HepG2 (cell line): ENCODE measurements at regions not wholly inside any gene's neighbourhood (a gene's known extent, or its start where the extent isn't known, plus 50 kb on each side); places are given as distances from the start of the nearest gene placed in this dataset.

Experiments used
- ATAC-seq: fragments of 200-7000 bp; cut with Tn5 transposase; 3 replicates; pipeline ENCODE4 v1.9.1; 2020; ENCODE audit warnings: mild to moderate bottlenecking, moderate library complexity
- BruUV-seq: library from RNA; stranded (reverse); fragments of 400-500 nt; replicated peaks from 2 replicates; lab custom pipeline; 2021; lab: Mats Ljungman, UMichigan
- CTCF ChIA-PET: fragments of 300-600 bp; formaldehyde crosslinking; extraction: SDS; loops from one replicate; lab custom pipeline; 2021; ENCODE audit warnings: low total read pairs, inconsistent platforms, low intra/inter-chr PET ratio; lab: Yijun Ruan, JAX
- POLR2A ChIA-PET: fragments of 350-600 bp; sonication (Branson Sonifier 250); formaldehyde crosslinking; loops from one replicate; lab custom pipeline; 2020; ENCODE audit warnings: antibody characterized with exemption, inconsistent platforms; lab: Yijun Ruan, JAX
- DNase-seq: peaks from one replicate; pipeline ENCODE4 v3.0.0-alpha.2; 2015; ENCODE audit warnings: low spot score
- FAIRE-seq: peaks from 3 replicates; lab custom pipeline; 2011; peaks lifted over from hg19 to GRCh38; lab: Jason Lieb, UNC
- H2AFZ ChIP-seq: one replicate; pipeline ENCODE4 v1.6.1; 2011; ENCODE audit warnings: low read length, inconsistent platforms
- H3K27ac ChIP-seq: fragments of 300-600 bp; 3 replicates; pipeline ENCODE4 v1.8.0; 2011; ENCODE audit warnings: mixed run types, mild to moderate bottlenecking, mixed read lengths, low read length, inconsistent platforms; ENCODE audit not compliant: insufficient read depth; ENCODE audit errors: extremely low read length
- H3K27me3 ChIP-seq, 2 experiments: fragments of 200-600 bp in 1 of 2; 2 replicates in 1 of 2; 3 replicates in 1 of 2; pipeline versions ENCODE4 v1.6.0 to v1.8.0; 2011; ENCODE audit warnings: low read length in 2 of 2, mild to moderate bottlenecking in 2 of 2, moderate library complexity in 2 of 2, inconsistent platforms in 1 of 2; ENCODE audit not compliant: insufficient read depth in 2 of 2, control insufficient read depth in 1 of 2
- H3K36me3 ChIP-seq, 2 experiments: fragments of 200-600 bp in 1 of 2; replicated peaks in 1 of 2; 2 replicates in 1 of 2; 3 replicates in 1 of 2; pipeline versions ENCODE4 v1.5.1 to v1.8.0; 2011; ENCODE audit warnings: low read length in 2 of 2, inconsistent platforms in 1 of 2; ENCODE audit not compliant: insufficient read depth in 2 of 2, control insufficient read depth in 1 of 2
- H3K4me1 ChIP-seq: 2 replicates; pipeline ENCODE4 v1.5.1; 2012; ENCODE audit warnings: low read length, inconsistent platforms; ENCODE audit not compliant: insufficient read depth
- H3K4me2 ChIP-seq: 2 replicates; pipeline ENCODE4 v1.6.0; 2011; ENCODE audit warnings: low read depth, low read length, inconsistent platforms
- H3K4me3 ChIP-seq, 3 experiments: fragments of 200-600 bp in 1 of 3; sonication (generic), shearing (Covaris generic) in 1 of 3; replicated peaks in 1 of 3; 2 replicates each; pipeline ENCODE4 v1.5.1; 2011 to 2016; ENCODE audit warnings: low read length in 3 of 3, inconsistent platforms in 2 of 3, low read depth in 2 of 3, mild to moderate bottlenecking in 2 of 3, control low read depth in 1 of 3, mixed read lengths in 1 of 3; ENCODE audit not compliant: insufficient read depth in 1 of 3
- H3K79me2 ChIP-seq: one replicate; pipeline ENCODE4 v1.6.1; 2011; ENCODE audit warnings: low read length, inconsistent platforms; ENCODE audit not compliant: insufficient read depth
- H3K9ac ChIP-seq: 2 replicates; pipeline ENCODE4 v1.6.0; 2011; ENCODE audit warnings: mild to moderate bottlenecking, low read depth, low read length, inconsistent platforms; ENCODE audit not compliant: insufficient read depth
- H3K9me3 ChIP-seq: 2 replicates; pipeline ENCODE4 v1.5.1; 2012; ENCODE audit warnings: mild to moderate bottlenecking, low read length
- H4K20me1 ChIP-seq: 2 replicates; pipeline ENCODE4 v1.6.0; 2011; ENCODE audit warnings: inconsistent platforms, mild to moderate bottlenecking, low read length, moderate library complexity; ENCODE audit not compliant: insufficient read depth
- ERF ChIP-seq: IDR thresholded peaks from 2 replicates; pipeline ENCODE4 v1.6.1; 2018; ENCODE audit warnings: missing biosample characterization, missing genetic modification reagents
- HNRNPUL1 ChIP-seq: fragments of 200-400 bp; formaldehyde crosslinking; IDR thresholded peaks from 2 replicates; pipeline ENCODE4 v1.6.1; 2017; ENCODE audit warnings: low read depth, mild to moderate bottlenecking, low read length, moderate library complexity
- KMT2B ChIP-seq: IDR thresholded peaks from 2 replicates; pipeline ENCODE4 v1.6.1; 2016; ENCODE audit warnings: missing genetic modification reagents, missing compliant biosample characterization
- MXI1 ChIP-seq: IDR thresholded peaks from 3 replicates; pipeline ENCODE4 v1.6.1; 2012; ENCODE audit warnings: low read depth, low read length, inconsistent platforms, borderline replicate concordance
- PCBP2 ChIP-seq: fragments of 200-400 bp; formaldehyde crosslinking; optimal IDR thresholded peaks from 2 replicates; pipeline ENCODE3; 2018; ENCODE audit warnings: low read length, low read depth; ENCODE audit not compliant: poor library complexity, severe bottlenecking
- TARDBP ChIP-seq: sonication (generic); formaldehyde crosslinking; IDR thresholded peaks from 2 replicates; pipeline ENCODE4 v1.8.0; 2022; ENCODE audit warnings: mild to moderate bottlenecking, missing genetic modification reagents
- ZNF354B ChIP-seq: sonication (generic); formaldehyde crosslinking; IDR thresholded peaks from 2 replicates; pipeline ENCODE4 v1.8.0; 2022; ENCODE audit warnings: mild to moderate bottlenecking, missing genetic modification reagents
- ZNF562 ChIP-seq: sonication (generic); formaldehyde crosslinking; IDR thresholded peaks from 2 replicates; pipeline ENCODE4 v1.8.0; 2022; ENCODE audit warnings: missing genetic modification reagents, borderline replicate concordance
- WGBS: methylation state at CpG from one replicate; pipeline ENCODE4 v1.1.6; 2017; ENCODE audit warnings: low lambda C conversion rate; 5-methylcytosine and 5-hydroxymethylcytosine counted together
- in situ Hi-C: cut with HindIII; loops from 2 replicates; pipeline ENCODE4 v1.10.0; 2017; ENCODE audit warnings: low pct_unique_long_range_greater_than_20kb; ENCODE audit not compliant: extremely low pct_ligation_motif_present
- intact Hi-C: fragments of 100-400 bp; cut with micrococcal nuclease; formaldehyde crosslinking; loops from one replicate; pipeline ENCODE4 v1.10.0; 2022; ENCODE audit not compliant: unreplicated experiment
- TF ChIP-seq, protein P1 (sequence below): sonication (generic); formaldehyde crosslinking; IDR thresholded peaks from 2 replicates; pipeline ENCODE4 v1.8.0; 2022; ENCODE audit warnings: mild to moderate bottlenecking, missing genetic modification reagents, moderate library complexity
- TF ChIP-seq, protein P2 (sequence below): sonication (generic); formaldehyde crosslinking; IDR thresholded peaks from 2 replicates; pipeline ENCODE4 v1.4.0; 2020; ENCODE audit warnings: missing genetic modification reagents, borderline replicate concordance
- TF ChIP-seq, protein P3 (sequence below): sonication (generic); formaldehyde crosslinking; IDR thresholded peaks from 2 replicates; pipeline ENCODE4 v1.5.0; 2020; ENCODE audit warnings: mild to moderate bottlenecking, missing genetic modification reagents, borderline replicate concordance

- Histone ChIP-seq H3K4me1 (peaks cover 44% of the 10 kb centered on the region), H3K4me3 (no peak overlapping the region), H3K9me3 (no peaks in the 10 kb centered on the region), H3K79me2 (no peaks in the 10 kb centered on the region), H3K36me3 (no peaks in the 10 kb centered on the region), H3K27ac (no peak overlapping the region), H3K9ac (no peak overlapping the region), H3K27me3 (no peaks in the 10 kb centered on the region), H3K4me2 (no peak overlapping the region), H4K20me1 (no peaks in the 10 kb centered on the region), H2AFZ (no peak overlapping the region)
- in situ Hi-C loops (loop anchor here (10.0 kb wide), 1 partner anchor 912 kb away; no protein-coding TSS in a partner anchor), intact Hi-C loops (no loop called here)
- ChIA-PET CTCF (no interaction called here), POLR2A (no interaction called here)
- DNase-seq (no peak), FAIRE-seq (no peak), ATAC-seq (no peak)
- BruUV-seq, result no TSS peak
- TF ChIP-seq, protein P1, sequence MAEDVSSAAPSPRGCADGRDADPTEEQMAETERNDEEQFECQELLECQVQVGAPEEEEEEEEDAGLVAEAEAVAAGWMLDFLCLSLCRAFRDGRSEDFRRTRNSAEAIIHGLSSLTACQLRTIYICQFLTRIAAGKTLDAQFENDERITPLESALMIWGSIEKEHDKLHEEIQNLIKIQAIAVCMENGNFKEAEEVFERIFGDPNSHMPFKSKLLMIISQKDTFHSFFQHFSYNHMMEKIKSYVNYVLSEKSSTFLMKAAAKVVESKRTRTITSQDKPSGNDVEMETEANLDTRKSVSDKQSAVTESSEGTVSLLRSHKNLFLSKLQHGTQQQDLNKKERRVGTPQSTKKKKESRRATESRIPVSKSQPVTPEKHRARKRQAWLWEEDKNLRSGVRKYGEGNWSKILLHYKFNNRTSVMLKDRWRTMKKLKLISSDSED (CRISPR knock-in tag), result no peak
- TF ChIP-seq HNRNPUL1 (no peak), ERF (no peak), PCBP2 (no peak), KMT2B (no peak), TARDBP (no peak), MXI1 (no peak), ZNF562 (CRISPR knock-in tag) (no peak), ZNF354B (no peak)
- TF ChIP-seq, protein P2, sequence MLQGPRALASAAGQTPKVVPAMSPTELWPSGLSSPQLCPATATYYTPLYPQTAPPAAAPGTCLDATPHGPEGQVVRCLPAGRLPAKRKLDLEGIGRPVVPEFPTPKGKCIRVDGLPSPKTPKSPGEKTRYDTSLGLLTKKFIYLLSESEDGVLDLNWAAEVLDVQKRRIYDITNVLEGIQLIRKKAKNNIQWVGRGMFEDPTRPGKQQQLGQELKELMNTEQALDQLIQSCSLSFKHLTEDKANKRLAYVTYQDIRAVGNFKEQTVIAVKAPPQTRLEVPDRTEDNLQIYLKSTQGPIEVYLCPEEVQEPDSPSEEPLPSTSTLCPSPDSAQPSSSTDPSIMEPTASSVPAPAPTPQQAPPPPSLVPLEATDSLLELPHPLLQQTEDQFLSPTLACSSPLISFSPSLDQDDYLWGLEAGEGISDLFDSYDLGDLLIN (CRISPR knock-in tag), result no peak
- TF ChIP-seq, protein P3, sequence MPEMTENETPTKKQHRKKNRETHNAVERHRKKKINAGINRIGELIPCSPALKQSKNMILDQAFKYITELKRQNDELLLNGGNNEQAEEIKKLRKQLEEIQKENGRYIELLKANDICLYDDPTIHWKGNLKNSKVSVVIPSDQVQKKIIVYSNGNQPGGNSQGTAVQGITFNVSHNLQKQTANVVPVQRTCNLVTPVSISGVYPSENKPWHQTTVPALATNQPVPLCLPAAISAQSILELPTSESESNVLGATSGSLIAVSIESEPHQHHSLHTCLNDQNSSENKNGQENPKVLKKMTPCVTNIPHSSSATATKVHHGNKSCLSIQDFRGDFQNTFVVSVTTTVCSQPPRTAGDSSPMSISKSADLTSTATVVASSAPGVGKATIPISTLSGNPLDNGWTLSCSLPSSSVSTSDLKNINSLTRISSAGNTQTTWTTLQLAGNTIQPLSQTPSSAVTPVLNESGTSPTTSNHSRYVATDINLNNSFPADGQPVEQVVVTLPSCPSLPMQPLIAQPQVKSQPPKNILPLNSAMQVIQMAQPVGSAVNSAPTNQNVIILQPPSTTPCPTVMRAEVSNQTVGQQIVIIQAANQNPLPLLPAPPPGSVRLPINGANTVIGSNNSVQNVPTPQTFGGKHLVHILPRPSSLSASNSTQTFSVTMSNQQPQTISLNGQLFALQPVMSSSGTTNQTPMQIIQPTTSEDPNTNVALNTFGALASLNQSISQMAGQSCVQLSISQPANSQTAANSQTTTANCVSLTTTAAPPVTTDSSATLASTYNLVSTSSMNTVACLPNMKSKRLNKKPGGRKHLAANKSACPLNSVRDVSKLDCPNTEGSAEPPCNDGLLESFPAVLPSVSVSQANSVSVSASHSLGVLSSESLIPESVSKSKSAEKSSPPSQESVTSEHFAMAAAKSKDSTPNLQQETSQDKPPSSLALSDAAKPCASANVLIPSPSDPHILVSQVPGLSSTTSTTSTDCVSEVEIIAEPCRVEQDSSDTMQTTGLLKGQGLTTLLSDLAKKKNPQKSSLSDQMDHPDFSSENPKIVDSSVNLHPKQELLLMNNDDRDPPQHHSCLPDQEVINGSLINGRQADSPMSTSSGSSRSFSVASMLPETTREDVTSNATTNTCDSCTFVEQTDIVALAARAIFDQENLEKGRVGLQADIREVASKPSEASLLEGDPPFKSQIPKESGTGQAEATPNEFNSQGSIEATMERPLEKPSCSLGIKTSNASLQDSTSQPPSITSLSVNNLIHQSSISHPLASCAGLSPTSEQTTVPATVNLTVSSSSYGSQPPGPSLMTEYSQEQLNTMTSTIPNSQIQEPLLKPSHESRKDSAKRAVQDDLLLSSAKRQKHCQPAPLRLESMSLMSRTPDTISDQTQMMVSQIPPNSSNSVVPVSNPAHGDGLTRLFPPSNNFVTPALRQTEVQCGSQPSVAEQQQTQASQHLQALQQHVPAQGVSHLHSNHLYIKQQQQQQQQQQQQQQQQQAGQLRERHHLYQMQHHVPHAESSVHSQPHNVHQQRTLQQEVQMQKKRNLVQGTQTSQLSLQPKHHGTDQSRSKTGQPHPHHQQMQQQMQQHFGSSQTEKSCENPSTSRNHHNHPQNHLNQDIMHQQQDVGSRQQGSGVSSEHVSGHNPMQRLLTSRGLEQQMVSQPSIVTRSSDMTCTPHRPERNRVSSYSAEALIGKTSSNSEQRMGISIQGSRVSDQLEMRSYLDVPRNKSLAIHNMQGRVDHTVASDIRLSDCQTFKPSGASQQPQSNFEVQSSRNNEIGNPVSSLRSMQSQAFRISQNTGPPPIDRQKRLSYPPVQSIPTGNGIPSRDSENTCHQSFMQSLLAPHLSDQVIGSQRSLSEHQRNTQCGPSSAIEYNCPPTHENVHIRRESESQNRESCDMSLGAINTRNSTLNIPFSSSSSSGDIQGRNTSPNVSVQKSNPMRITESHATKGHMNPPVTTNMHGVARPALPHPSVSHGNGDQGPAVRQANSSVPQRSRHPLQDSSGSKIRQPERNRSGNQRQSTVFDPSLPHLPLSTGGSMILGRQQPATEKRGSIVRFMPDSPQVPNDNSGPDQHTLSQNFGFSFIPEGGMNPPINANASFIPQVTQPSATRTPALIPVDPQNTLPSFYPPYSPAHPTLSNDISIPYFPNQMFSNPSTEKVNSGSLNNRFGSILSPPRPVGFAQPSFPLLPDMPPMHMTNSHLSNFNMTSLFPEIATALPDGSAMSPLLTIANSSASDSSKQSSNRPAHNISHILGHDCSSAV (CRISPR knock-in tag), result no peak
- WGBS, result 89% methylated on average over 6 of the region's 6 CpGs
These were observed 111.5 kb upstream of the LPP start for GRCh38 chr3:188042466-188042865.
